Activated CD4-positive, alpha-beta T cell treated with anti-CD3 and anti-CD28 coated beads for 48 hours (primary cell): ENCODE measurements at regions not wholly inside any gene's neighbourhood (a gene's known extent, or its start where the extent isn't known, plus 50 kb on each side); places are given as distances from the start of the nearest gene placed in this dataset.

ENCODE experiments used
- DNase-seq: peaks from one replicate; pipeline ENCODE4 v3.0.0-alpha.2; 2020

GRCh38 chr6:99802396-99803031 is 191.5 kb downstream of the MCHR2 start:
- no peak for DNase-seq

GRCh38 chr6:99808992-99809391 is 185.0 kb downstream of the MCHR2 start:
- no peak for DNase-seq

GRCh38 chr6:99810295-99810694 is 183.7 kb downstream of the MCHR2 start:
- DNase-seq: no peak

- no peak for DNase-seq
Measured at GRCh38 chr6:99810942-99811620, 182.9 kb downstream of the MCHR2 start.

GRCh38 chr6:99811636-99812035 is 182.4 kb downstream of the MCHR2 start:
- DNase-seq: no peak

GRCh38 chr6:99813565-99813964 is 180.5 kb downstream of the MCHR2 start:
- no peak for DNase-seq

- no peak for DNase-seq
Measured at GRCh38 chr6:99814230-99814928, 179.6 kb downstream of the MCHR2 start.

- DNase-seq: no peak
Measured at GRCh38 chr6:99816795-99817194, 177.2 kb downstream of the MCHR2 start.

GRCh38 chr6:99818161-99818560 is 175.9 kb downstream of the MCHR2 start:
- DNase-seq: no peak

- no peak for DNase-seq
Measured at GRCh38 chr6:99819853-99820252, 174.2 kb downstream of the MCHR2 start.

GRCh38 chr6:99821164-99821563 is 172.9 kb downstream of the MCHR2 start:
- DNase-seq: no peak

- DNase-seq: no peak
Measured at GRCh38 chr6:99822741-99823512, 171.1 kb downstream of the MCHR2 start.

- peak; percentile 14 for DNase-seq
Measured at GRCh38 chr6:99823513-99824235, 170.3 kb downstream of the MCHR2 start.

GRCh38 chr6:99833034-99833433 is 161.0 kb downstream of the MCHR2 start:
- DNase-seq: no peak

GRCh38 chr6:99836471-99836870 is 157.6 kb downstream of the MCHR2 start:
- DNase-seq: no peak

- DNase-seq: no peak
Measured at GRCh38 chr6:99838607-99839006, 155.4 kb downstream of the MCHR2 start.

GRCh38 chr6:99841297-99841696 is 152.7 kb downstream of the MCHR2 start:
- no peak for DNase-seq

GRCh38 chr6:99846006-99846405 is 148.0 kb downstream of the MCHR2 start:
- no peak for DNase-seq

GRCh38 chr6:99850841-99851240 is 143.2 kb downstream of the MCHR2 start:
- no peak for DNase-seq

GRCh38 chr6:99852031-99852430 is 142.0 kb downstream of the MCHR2 start:
- DNase-seq: no peak

- DNase-seq: no peak
Measured at GRCh38 chr6:99867026-99867425, 127.0 kb downstream of the MCHR2 start.

GRCh38 chr6:99868074-99868702 is 125.8 kb downstream of the MCHR2 start:
- peak; percentile 82 for DNase-seq
